Rectal smooth muscle tissue (tissue), 1 donor: ENCODE measurements at regions not wholly inside any gene's neighbourhood (a gene's known extent, or its start where the extent isn't known, plus 50 kb on each side); places are given as distances from the start of the nearest gene placed in this dataset.

Experiments used
- H3K27ac ChIP-seq: one replicate; pipeline ENCODE4 v1.7.0; 2013; ENCODE audit warnings: low read depth, low read length, inconsistent platforms
- H3K27me3 ChIP-seq: one replicate; pipeline ENCODE4 v1.7.0; 2013; ENCODE audit warnings: low read length; ENCODE audit not compliant: control insufficient read depth, insufficient read depth
- H3K36me3 ChIP-seq: one replicate; pipeline ENCODE4 v1.7.0; 2013; ENCODE audit warnings: low read length; ENCODE audit not compliant: control insufficient read depth, insufficient read depth
- H3K4me1 ChIP-seq: one replicate; pipeline ENCODE4 v1.7.0; 2013; ENCODE audit warnings: low read length; ENCODE audit not compliant: control insufficient read depth, insufficient read depth
- H3K4me3 ChIP-seq: one replicate; pipeline ENCODE4 v1.7.0; 2013; ENCODE audit warnings: low read length
- H3K9ac ChIP-seq: one replicate; pipeline ENCODE4 v1.7.0; 2013; ENCODE audit warnings: low read length

DNA sequence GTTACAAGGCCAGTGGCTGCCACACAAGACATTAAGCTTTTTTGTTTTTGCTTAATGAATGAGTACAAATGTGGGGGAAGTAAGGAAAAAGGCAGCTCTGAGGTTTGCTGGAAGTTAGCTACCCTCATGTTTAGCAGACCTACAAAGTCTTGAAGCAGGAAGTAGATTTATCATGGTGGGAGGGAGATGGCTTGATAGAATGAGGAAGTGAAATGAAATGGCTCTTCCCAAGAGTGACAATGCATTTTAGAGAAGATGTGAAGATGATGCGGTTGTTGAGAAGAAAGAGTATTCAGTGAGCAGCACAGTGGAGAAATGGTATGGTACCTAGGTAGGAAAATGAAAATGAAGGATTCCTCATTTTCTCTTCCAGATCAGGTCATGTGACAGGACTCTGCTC is 108.0 kb downstream of the SLIT2 start:
- Histone ChIP-seq H3K4me3 (no peak overlapping the region), H3K27ac (no peak overlapping the region), H3K4me1 (no peaks in the 10 kb centered on the region), H3K9ac (no peak overlapping the region), H3K36me3 (no peaks in the 10 kb centered on the region), H3K27me3 (no peaks in the 10 kb centered on the region)

GRCh38 chr4:20362148-20362547 is 110.4 kb downstream of the SLIT2 start:
- Histone ChIP-seq H3K36me3 (no peaks in the 10 kb centered on the region), H3K27me3 (no peaks in the 10 kb centered on the region), H3K4me3 (no peak overlapping the region), H3K9ac (no peak overlapping the region), H3K4me1 (no peaks in the 10 kb centered on the region), H3K27ac (no peak overlapping the region)

DNA sequence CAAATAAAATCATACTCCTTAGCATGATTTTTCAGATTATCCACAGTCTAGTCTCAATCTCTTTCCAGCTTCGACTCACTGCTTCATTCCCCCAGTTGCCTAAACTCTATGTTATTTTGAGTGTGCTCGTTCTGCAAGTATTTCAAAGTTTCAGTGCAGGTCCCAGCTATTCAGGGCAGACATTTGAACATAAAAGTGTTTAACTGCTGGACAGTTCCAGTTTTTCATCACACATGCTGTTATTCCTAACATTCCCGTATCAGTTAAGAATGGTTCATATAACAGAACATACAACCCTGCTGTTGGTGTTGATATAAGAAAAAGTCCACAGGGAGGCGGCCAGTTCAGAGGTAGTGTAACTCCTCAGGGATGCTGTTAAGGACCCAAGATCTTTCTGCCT is 113.3 kb downstream of the SLIT2 start:
- H3K27me3 ChIP-seq, result no peaks in the 10 kb centered on the region
- H3K4me1 ChIP-seq, result no peaks in the 10 kb centered on the region
- H3K36me3 ChIP-seq, result no peaks in the 10 kb centered on the region
- H3K4me3 ChIP-seq, result no peak overlapping the region
- H3K27ac ChIP-seq, result no peak overlapping the region
- no peak overlapping the region for H3K9ac ChIP-seq

- Histone ChIP-seq H3K36me3 (no peaks in the 10 kb centered on the region), H3K9ac (no peak overlapping the region), H3K4me1 (no peaks in the 10 kb centered on the region), H3K4me3 (no peak overlapping the region), H3K27me3 (no peaks in the 10 kb centered on the region), H3K27ac (no peak overlapping the region)
Measured at GRCh38 chr4:20367446-20367845, 115.7 kb downstream of the SLIT2 start.

- Histone ChIP-seq H3K27me3 (no peaks in the 10 kb centered on the region), H3K36me3 (no peaks in the 10 kb centered on the region), H3K27ac (no peak overlapping the region), H3K4me3 (no peak overlapping the region), H3K9ac (no peak overlapping the region), H3K4me1 (no peaks in the 10 kb centered on the region)
Measured at GRCh38 chr4:20368926-20369325, 117.2 kb downstream of the SLIT2 start.

DNA sequence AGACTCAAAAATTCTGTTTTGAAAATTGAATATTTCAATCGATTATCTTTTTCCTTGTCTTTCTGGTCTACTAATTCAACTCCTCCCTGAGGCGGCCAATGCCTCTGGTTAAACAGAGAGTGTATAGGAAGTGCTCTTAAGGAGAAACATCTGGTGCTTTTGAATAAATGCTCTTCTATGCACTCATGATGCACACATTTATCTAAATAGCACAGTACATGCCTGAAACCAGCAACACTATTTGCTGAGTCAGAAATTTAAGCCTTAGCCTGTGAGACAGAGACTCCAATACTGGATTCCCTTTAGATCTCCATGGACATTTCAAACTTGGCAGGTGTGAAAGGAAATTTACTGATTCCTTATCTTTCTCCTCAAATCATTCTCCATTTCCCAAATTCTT is 118.6 kb downstream of the SLIT2 start:
- no peak overlapping the region for H3K27ac ChIP-seq
- H3K4me1 ChIP-seq, result no peaks in the 10 kb centered on the region
- no peaks in the 10 kb centered on the region for H3K27me3 ChIP-seq
- no peak overlapping the region for H3K4me3 ChIP-seq
- no peaks in the 10 kb centered on the region for H3K36me3 ChIP-seq
- H3K9ac ChIP-seq, result no peak overlapping the region

GRCh38 chr4:20376070-20376469 is 124.4 kb downstream of the SLIT2 start:
- Histone ChIP-seq H3K4me3 (no peak overlapping the region), H3K36me3 (no peaks in the 10 kb centered on the region), H3K27ac (no peak overlapping the region), H3K27me3 (no peaks in the 10 kb centered on the region), H3K4me1 (no peaks in the 10 kb centered on the region), H3K9ac (no peak overlapping the region)

GRCh38 chr4:20378181-20378580 is 126.5 kb downstream of the SLIT2 start:
- no peaks in the 10 kb centered on the region for H3K27me3 ChIP-seq
- H3K9ac ChIP-seq, result no peak overlapping the region
- H3K27ac ChIP-seq, result no peak overlapping the region
- H3K4me1 ChIP-seq, result no peaks in the 10 kb centered on the region
- H3K36me3 ChIP-seq, result no peaks in the 10 kb centered on the region
- H3K4me3 ChIP-seq, result no peak overlapping the region

DNA sequence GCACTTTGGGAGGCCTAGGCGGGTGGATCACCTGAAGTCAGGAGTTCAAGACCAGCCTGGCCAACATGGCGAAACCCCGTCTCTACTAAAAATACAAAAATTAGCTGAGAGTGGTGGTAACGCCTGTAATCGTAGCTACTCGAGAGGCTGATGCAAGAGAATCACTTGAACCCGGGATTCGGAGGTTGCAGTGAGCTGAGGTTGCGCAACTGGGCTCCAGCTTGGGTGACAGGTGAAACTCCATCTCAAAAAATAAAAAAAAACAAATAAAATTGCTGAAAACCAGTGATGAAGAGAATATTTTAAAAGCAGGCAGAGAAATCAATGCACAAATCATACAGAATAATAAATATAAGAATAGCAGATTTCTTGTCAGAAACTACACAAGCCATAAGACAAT is 129.3 kb downstream of the SLIT2 start:
- no peak overlapping the region for H3K9ac ChIP-seq
- no peaks in the 10 kb centered on the region for H3K4me1 ChIP-seq
- no peak overlapping the region for H3K4me3 ChIP-seq
- H3K36me3 ChIP-seq, result no peaks in the 10 kb centered on the region
- H3K27me3 ChIP-seq, result no peaks in the 10 kb centered on the region
- H3K27ac ChIP-seq, result no peak overlapping the region

GRCh38 chr4:20383283-20383682 is 131.6 kb downstream of the SLIT2 start:
- H3K4me1 ChIP-seq, result no peaks in the 10 kb centered on the region
- H3K36me3 ChIP-seq, result no peaks in the 10 kb centered on the region
- no peak overlapping the region for H3K4me3 ChIP-seq
- H3K27ac ChIP-seq, result no peak overlapping the region
- H3K9ac ChIP-seq, result no peak overlapping the region
- H3K27me3 ChIP-seq, result no peaks in the 10 kb centered on the region

- H3K27me3 ChIP-seq, result no peaks in the 10 kb centered on the region
- H3K27ac ChIP-seq, result no peak overlapping the region
- H3K4me1 ChIP-seq, result no peaks in the 10 kb centered on the region
- H3K36me3 ChIP-seq, result no peaks in the 10 kb centered on the region
- no peak overlapping the region for H3K4me3 ChIP-seq
- H3K9ac ChIP-seq, result no peak overlapping the region
Measured at GRCh38 chr4:20383969-20384368, 132.3 kb downstream of the SLIT2 start.

DNA sequence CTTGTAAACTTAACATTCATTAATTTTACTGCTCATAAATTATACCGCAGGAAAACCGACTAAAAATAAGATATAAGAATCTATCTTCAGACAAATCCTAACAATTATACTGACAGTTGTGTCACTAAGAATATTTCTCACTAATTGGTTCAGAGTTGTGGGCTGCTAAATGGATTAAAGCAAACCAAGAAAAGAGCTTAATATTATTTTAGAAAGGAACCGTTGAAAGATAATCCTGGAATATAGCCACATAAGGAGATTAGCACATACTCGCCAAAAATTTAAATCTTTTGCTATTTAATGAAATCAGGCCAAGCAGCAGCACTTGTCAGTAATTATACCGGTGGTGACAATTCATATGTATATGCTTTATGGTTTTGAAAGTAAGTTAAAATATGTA is 132.8 kb downstream of the SLIT2 start:
- H3K4me3 ChIP-seq, result no peak overlapping the region
- H3K27ac ChIP-seq, result no peak overlapping the region
- H3K4me1 ChIP-seq, result no peaks in the 10 kb centered on the region
- no peaks in the 10 kb centered on the region for H3K27me3 ChIP-seq
- no peak overlapping the region for H3K9ac ChIP-seq
- no peaks in the 10 kb centered on the region for H3K36me3 ChIP-seq

DNA sequence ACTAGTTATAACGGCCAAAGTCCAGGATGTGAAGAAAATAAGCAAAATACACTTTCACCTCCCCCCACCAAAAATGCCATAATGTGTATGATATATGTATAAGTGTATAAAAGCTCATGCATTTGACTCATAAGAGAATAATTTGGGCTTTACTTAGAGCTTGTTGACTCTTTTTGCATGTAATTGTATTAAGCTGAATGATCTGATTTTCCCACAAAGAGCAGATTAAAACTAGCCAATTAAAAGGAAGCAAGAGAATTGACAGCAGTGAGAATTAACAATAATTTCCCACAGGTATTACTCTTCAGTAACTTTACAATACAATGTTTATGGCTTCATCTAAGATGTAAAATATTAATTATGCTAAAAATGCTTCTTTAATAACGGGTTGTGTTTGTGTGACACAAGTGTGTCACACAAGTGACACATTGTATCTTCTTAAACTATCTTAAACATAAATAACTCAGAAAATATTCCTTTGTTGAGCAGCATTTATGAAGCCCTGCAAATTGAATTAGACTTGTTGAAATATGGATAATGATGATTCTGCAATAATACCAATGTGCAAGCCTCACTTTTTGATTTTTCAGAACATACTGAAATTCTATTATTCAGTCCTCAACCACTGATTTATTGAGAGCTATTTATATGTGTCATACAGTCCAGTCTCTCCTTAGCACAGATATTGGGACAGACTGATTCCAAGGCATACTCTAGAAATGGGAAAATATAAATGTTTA is 134.5 kb downstream of the SLIT2 start:
- Histone ChIP-seq H3K27me3 (no peaks in the 10 kb centered on the region), H3K27ac (no peak overlapping the region), H3K4me3 (no peak overlapping the region), H3K4me1 (peaks cover under 1% of the 10 kb centered on the region), H3K36me3 (no peaks in the 10 kb centered on the region), H3K9ac (no peak overlapping the region)
